Fibroblast of villous mesenchyme (primary cell): ENCODE measurements at regions not wholly inside any gene's neighbourhood (a gene's known extent, or its start where the extent isn't known, plus 50 kb on each side); places are given as distances from the start of the nearest gene placed in this dataset.

ENCODE experiments used
- DNase-seq: peaks from one replicate; pipeline ENCODE4 v3.0.0-alpha.2; 2010; ENCODE audit warnings: low read depth
- H3K4me3 ChIP-seq: 2 replicates; pipeline ENCODE4 v1.5.1; 2011; ENCODE audit warnings: low read depth, mild to moderate bottlenecking, low read length
- TF ChIP-seq, protein P1 (sequence below): IDR thresholded peaks from 2 replicates; pipeline ENCODE4 v1.5.1; 2012; ENCODE audit warnings: low read depth, mild to moderate bottlenecking, low read length; ENCODE audit not compliant: insufficient read depth

DNA sequence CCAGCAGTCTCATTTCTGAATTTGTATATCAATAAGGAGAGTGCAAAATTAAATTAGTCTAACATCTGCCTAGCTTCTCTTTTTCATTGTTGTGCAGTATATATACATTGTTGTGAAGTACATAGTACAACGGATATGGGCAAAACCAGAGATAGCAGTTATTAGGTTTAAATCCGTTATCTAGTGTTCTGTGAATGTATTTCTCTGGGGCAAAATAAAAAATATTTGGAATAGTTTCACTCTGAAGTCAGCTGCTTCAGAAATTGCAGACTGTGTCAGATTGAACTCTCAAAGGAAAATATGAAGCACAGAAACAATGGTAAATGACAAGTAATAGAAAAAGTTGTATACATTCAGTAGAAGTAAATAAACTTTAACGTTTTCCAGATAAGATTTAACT, 836.5 kb upstream of the CXADR start:
- no peak for DNase-seq
- TF ChIP-seq, protein P1, sequence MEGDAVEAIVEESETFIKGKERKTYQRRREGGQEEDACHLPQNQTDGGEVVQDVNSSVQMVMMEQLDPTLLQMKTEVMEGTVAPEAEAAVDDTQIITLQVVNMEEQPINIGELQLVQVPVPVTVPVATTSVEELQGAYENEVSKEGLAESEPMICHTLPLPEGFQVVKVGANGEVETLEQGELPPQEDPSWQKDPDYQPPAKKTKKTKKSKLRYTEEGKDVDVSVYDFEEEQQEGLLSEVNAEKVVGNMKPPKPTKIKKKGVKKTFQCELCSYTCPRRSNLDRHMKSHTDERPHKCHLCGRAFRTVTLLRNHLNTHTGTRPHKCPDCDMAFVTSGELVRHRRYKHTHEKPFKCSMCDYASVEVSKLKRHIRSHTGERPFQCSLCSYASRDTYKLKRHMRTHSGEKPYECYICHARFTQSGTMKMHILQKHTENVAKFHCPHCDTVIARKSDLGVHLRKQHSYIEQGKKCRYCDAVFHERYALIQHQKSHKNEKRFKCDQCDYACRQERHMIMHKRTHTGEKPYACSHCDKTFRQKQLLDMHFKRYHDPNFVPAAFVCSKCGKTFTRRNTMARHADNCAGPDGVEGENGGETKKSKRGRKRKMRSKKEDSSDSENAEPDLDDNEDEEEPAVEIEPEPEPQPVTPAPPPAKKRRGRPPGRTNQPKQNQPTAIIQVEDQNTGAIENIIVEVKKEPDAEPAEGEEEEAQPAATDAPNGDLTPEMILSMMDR = no peak
- no peak overlapping the region for H3K4me3 ChIP-seq

DNA sequence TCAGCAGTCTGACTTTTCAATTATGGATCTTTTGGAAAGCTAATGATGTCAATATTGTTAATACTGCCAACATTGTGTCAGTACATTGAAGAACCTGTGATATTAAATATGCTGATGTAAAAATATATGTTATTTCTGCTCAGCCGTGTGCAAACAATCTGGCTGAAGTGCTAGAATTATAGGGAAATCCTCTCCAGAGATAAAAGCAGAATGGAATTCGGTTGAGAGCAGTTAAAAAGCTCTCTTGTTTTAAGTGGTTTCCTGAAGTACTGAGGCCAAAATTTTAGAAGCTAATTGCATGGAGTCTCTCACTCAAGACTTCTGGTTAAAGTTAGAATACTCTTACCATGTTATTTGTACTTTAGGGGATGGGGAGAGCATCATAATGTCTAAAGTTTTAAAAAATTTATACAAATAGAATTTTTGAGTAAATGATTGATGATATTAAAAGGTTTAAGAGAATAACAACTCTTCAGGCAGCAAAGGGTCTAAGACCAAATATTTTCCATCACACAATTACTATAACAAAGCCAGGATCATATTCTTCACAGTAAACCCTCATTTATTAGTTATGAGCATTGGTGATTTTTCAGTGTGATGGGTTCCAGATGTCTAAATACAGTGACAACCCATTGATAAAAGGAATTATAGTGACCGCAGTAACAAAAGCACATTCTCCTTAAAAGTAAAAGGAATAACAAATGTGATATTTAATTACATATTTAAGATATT, 834.2 kb upstream of the CXADR start:
- H3K4me3 ChIP-seq = no peak overlapping the region
- DNase-seq = no peak
- TF ChIP-seq, protein P1 = no peak

DNA sequence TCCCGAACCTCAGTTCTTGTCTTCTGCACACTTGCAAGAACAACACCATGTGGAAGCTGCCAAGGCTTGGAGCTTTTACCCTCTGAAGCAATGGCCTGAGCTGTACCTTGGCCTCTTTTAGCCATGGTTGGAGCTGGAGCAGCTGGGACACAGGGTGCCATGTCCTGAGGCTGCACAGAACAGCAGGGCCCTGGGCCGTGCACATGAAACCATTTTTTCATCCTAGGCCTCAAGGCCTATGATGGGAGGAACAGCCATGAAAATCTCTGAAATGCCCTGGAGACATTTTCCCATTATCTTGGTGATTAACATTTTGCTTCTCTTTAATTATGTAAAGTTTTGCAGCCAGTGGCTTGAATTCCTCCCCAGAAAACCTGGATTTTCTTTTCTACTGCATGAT, 817.8 kb upstream of the CXADR start:
- no peak overlapping the region for H3K4me3 ChIP-seq
- TF ChIP-seq, protein P1 = no peak
- no peak for DNase-seq

DNA sequence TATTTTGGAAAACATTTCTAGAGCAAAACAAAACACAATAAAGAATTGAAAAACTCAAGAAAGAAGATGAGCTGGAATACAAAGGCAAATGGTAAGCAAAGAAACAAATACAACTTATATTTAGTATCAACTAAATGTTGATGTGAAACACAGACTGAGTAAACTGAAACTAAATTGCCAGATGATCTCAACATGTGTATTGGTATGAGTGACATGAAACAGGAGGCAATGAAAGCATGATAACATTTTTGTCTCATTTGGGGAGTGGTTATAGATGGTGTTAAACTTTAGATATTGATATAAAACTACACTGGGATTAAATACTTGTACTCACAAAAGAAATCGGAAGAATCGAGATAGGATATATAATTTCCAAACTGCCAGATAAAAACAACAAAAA, 805.6 kb upstream of the CXADR start:
- no peak overlapping the region for H3K4me3 ChIP-seq
- TF ChIP-seq, protein P1 = no peak
- no peak for DNase-seq

DNA sequence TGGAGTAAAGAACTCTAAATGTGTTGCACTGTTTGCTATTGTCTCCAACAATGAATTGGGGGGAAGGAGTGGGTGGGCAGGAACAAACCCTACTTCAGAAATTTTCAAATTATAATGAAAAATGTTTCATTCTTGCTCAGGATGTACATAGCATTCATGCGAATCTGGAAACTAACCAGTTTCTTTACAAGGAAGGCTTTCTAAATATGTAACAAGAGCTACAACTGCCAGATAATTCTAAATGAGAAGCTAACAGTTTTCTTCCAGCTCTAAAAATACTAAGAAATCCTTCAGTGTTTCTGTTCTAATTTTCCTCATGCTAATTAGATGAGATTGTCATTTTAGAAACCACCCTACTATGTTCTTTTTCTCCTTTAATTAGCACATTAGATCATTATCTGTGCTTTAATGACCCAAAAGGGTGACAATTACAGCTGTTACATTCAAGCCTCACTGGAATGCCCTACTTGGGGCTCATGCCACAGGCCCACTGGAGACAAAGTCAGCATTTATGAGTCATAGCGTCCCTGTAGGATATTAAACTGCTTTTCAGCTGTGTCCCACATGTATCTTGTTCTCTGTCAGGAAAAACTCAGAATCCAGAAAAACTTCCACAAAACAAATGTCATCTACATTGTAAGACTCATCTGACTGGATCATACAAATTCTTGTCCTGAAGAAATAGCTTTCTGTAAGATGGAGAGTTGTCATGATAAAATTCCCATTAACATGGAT, 804.6 kb upstream of the CXADR start:
- DNase-seq = peak; percentile 25
- TF ChIP-seq, protein P1 = no peak
- no peak overlapping the region for H3K4me3 ChIP-seq

DNA sequence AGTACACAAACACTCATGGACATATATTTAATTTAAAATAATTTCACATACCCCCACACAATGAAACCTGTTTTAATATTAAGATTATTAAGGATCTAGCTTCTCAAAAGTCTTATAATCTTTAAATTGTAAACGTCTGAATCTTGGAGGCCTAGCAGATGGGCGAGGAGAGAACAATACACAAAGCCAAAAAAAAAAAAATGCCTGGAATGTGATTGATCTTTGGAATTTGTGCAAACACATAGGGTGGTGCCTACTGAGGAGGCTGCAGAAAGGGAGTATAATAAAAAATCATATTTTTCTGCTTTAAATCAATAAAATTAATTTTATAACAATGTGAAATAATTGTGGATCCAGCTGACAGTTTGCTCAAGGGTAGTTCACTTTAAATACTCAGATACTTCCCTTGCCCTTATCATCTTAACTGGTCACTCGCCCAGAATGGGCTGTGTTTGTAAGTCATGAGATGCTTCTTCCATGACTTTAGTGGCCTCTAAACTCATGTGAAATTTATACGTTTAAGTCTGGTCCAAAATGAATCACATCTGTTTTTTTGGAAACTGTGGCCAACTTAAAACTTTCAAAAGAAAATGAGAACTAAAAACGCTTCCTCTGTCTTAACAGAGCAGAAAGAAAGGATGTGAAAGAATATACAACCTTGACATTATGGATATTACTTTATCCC, 802.8 kb upstream of the CXADR start:
- peak; percentile 40 for DNase-seq
- no peak overlapping the region for H3K4me3 ChIP-seq
- TF ChIP-seq, protein P1 = no peak
